ENCODE measurements at regions not wholly inside any gene's neighbourhood (a gene's known extent, or its start where the extent isn't known, plus 50 kb on each side); places are given as distances from the start of the nearest gene placed in this dataset.
A peak's percentile ranks its signal among the peaks of the same experiment; 100 is the strongest.

DNA sequence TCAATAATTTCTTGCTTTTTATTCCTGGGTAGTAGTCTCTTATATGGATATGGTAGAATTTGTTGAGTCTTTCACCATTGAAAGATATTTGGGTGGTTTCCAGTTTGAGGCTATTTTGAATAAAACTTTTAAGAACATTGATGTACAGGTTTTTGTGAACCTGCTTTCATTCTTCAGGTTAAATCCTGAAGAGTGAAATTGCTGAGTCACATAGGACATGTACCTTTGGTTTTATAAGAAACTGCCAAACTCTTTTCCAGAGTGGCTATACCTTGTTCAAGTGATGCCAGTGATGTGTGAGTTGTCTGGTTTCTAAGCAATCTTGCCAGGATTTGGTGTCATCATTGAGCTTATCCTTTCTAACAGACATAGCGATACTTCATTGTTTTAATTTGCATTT lies 184.6 kb upstream of the PZP start:
- DNase-seq (no peak), ATAC-seq (no peak)
- Mint-ChIP-seq H3K4me1 (peaks cover 4% of the 10 kb centered on the region), H3K27me3 (peaks cover 12% of the 10 kb centered on the region), H3K36me3 (ENCODE audit: low read depth) (peaks cover 5% of the 10 kb centered on the region), H3K4me3 (no peak overlapping the region), H3K27ac (no peak overlapping the region)
- no peaks in the 10 kb centered on the region for H3K9me3 ChIP-seq (ENCODE audit: control insufficient read depth, low read length, poor library complexity, severe bottlenecking)

DNA sequence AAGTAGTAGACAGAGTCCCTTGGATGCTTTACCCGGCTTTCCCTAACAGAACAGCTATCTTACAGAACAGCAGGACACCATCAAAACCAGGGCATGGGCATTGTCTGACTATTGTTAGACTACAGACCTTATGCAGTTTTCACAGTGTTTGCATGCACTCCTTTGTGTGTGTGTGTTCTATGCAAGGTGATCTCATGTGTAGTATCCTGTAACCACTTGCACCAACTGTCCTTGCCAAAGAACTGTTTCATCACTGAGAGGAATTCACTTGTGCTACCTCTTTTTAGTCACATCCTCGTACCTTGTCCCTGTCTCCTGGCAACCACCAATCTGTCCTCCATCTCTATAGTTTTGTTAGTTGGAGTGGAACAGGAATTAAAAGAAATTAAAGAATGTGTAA lies 183.6 kb upstream of the PZP start:
- H3K4me1 Mint-ChIP-seq, result peaks cover 11% of the 10 kb centered on the region
- no peak overlapping the region for H3K27ac Mint-ChIP-seq

DNA sequence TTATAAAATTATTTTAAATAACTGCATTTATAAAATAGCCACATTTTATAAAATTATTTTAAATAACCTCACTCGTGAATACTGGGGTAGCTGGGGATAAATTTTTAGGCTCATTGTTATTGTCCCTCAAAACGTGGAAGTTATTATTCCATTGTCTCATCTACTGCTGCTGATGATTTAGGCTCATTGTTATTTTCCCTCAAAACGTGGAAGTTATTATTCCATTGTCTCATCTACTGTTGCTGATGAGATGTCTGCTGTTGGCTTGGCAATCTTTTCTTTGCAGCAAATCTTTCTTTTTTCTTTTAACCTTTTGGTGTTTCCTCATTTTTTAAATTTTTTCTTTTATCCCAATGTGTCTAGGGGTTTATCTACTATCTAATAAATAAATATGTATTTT lies 182.6 kb upstream of the PZP start:
- no peak for ATAC-seq
- no peak for DNase-seq
- H3K27ac Mint-ChIP-seq, result no peak overlapping the region
- peaks cover 3% of the 10 kb centered on the region for H3K36me3 Mint-ChIP-seq (ENCODE audit: low read depth)
- peaks cover 12% of the 10 kb centered on the region for H3K27me3 Mint-ChIP-seq
- H3K4me3 Mint-ChIP-seq, result no peak overlapping the region
- no peaks in the 10 kb centered on the region for H3K9me3 ChIP-seq (ENCODE audit: control insufficient read depth, low read length, poor library complexity, severe bottlenecking)
- H3K4me1 Mint-ChIP-seq, result peaks cover 11% of the 10 kb centered on the region

More for the DNA sequence above, 183.6 kb upstream of the PZP start:
- peaks cover 12% of the 10 kb centered on the region for H3K27me3 Mint-ChIP-seq
- ATAC-seq (no peak), DNase-seq (no peak)
- H3K36me3 Mint-ChIP-seq (ENCODE audit: low read depth), result peaks cover 5% of the 10 kb centered on the region
- no peaks in the 10 kb centered on the region for H3K9me3 ChIP-seq (ENCODE audit: control insufficient read depth, low read length, poor library complexity, severe bottlenecking)
- H3K4me3 Mint-ChIP-seq, result no peak overlapping the region

DNA sequence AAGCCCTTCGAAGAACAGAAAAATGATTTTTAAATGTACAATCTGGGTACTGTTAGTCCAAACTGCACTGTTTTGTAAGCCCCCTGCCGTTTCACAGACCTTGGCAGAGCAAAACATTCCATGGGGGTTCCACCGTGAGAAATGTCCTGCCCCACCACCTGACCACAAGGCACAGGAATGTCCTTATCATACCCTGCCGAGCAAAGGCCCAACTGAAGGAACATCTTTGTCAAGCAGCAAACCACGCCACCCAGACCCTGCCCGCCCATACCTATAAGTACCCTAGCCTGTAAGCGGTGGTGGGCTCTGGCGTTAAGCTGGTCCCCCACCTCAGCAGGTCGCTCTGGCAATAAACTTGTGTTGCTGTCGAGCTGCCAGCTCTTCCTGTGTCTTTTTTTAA lies 181.6 kb upstream of the PZP start:
- H3K9me3 ChIP-seq (ENCODE audit: control insufficient read depth, low read length, poor library complexity, severe bottlenecking), result no peaks in the 10 kb centered on the region
- Mint-ChIP-seq H3K36me3 (ENCODE audit: low read depth) (peaks cover 3% of the 10 kb centered on the region), H3K27me3 (peaks cover 12% of the 10 kb centered on the region), H3K27ac (no peak overlapping the region), H3K4me1 (peaks cover 11% of the 10 kb centered on the region), H3K4me3 (no peak overlapping the region)
- DNase-seq (no peak), ATAC-seq (no peak)

DNA sequence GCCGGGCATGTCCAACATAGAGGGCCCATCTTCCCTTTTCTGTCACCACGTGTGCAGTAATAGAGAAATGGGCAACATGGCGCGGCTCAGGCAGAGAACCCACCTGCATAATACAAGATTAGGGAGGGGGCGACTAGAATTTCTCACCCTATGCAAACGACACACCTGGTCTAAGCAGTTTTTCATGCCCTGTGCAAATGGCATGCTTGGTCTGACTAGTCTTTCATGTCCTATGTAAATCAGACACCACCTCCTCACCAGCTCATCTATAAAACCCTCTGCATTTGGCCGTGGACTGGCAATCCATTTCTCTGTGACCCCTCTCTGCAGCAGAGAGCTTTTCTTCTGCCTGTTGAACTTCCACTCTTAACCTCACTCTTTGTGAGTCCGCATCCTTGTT lies 180.2 kb upstream of the PZP start:
- DNase-seq (no peak), ATAC-seq (no peak)
- Mint-ChIP-seq H3K27me3 (peaks cover 12% of the 10 kb centered on the region), H3K27ac (no peak overlapping the region), H3K36me3 (ENCODE audit: low read depth) (peaks cover 3% of the 10 kb centered on the region), H3K4me3 (no peak overlapping the region), H3K4me1 (peaks cover 11% of the 10 kb centered on the region)
- no peaks in the 10 kb centered on the region for H3K9me3 ChIP-seq (ENCODE audit: control insufficient read depth, low read length, poor library complexity, severe bottlenecking)

DNA sequence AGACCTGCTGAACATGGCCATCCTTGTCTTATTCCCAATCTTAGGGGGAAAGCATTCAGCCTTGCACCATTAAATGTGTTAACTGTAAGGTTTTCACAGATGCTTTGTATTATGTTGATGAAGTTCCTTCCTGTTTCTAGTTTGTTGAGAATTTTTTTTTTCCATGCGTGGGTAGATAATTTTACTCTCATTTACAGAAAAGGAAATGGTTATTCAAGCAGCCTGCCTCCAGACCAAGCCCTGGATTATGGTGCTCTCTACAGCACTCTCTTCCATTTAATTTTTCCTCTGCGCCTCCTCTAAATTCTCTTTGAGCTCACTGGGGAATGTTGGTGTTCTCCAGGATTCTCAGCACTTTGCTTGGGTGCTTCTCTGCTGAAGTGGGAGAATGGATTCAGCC lies 179.3 kb upstream of the PZP start:
- Mint-ChIP-seq H3K4me3 (no peak overlapping the region), H3K36me3 (ENCODE audit: low read depth) (peaks cover 3% of the 10 kb centered on the region), H3K4me1 (peaks cover 14% of the 10 kb centered on the region), H3K27me3 (peaks cover 10% of the 10 kb centered on the region), H3K27ac (peak overlapping the region; percentile 60)
- ATAC-seq, result no peak
- no peak for DNase-seq
- H3K9me3 ChIP-seq (ENCODE audit: control insufficient read depth, low read length, poor library complexity, severe bottlenecking), result no peaks in the 10 kb centered on the region

DNA sequence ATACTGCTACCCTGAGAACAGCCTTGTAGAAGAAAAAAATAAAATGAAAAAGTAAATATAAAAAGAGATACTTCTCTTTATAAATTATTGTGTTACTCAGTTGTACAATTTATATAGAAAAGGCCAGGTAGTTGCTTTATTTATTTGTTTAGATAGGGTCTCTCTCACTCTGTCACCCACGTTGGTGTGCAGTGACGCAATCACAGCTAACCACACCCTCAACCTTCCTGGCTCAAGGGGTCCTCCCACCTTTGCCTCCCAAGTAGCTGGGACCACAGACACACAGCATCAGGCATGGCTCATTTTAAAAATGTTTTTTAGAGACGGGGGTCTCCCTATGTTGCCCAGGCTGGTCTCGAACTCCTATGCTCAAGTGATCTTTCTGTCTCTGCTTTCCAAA lies 175.4 kb upstream of the PZP start:
- ATAC-seq, result no peak
- no peaks in the 10 kb centered on the region for H3K9me3 ChIP-seq (ENCODE audit: control insufficient read depth, low read length, poor library complexity, severe bottlenecking)
- H3K4me3 Mint-ChIP-seq, result no peak overlapping the region
- H3K36me3 Mint-ChIP-seq (ENCODE audit: low read depth), result peaks cover under 1% of the 10 kb centered on the region
- H3K27me3 Mint-ChIP-seq, result peaks cover 3% of the 10 kb centered on the region
- peaks cover 11% of the 10 kb centered on the region for H3K4me1 Mint-ChIP-seq
- no peak for DNase-seq
- no peak overlapping the region for H3K27ac Mint-ChIP-seq

DNA sequence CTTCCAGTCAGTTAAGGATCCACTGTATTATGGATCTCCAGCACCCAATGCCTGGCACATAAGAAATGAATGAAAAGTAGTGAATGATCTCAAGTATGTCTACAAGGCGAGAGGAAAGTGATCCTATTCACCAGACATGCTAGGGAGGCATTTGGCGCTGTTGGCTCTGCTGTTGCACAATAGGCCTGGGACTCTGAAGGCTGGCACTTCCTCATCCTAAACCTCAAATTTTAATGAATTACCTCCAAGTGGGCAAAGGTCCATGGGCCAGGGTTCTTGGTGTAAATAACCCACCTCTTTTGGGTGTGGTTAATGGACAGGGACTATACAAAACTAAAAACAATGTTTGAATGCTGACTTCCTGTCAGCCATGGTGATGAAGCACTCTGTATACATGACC lies 173.4 kb upstream of the PZP start:
- ATAC-seq (no peak), DNase-seq (no peak)
- no peak overlapping the region for H3K4me3 Mint-ChIP-seq
- H3K27ac Mint-ChIP-seq, result no peak overlapping the region
- H3K9me3 ChIP-seq (ENCODE audit: control insufficient read depth, low read length, poor library complexity, severe bottlenecking), result no peaks in the 10 kb centered on the region
- peaks cover 2% of the 10 kb centered on the region for H3K4me1 Mint-ChIP-seq
- no peaks in the 10 kb centered on the region for H3K36me3 Mint-ChIP-seq (ENCODE audit: low read depth)
- H3K27me3 Mint-ChIP-seq, result peaks cover 11% of the 10 kb centered on the region

DNA sequence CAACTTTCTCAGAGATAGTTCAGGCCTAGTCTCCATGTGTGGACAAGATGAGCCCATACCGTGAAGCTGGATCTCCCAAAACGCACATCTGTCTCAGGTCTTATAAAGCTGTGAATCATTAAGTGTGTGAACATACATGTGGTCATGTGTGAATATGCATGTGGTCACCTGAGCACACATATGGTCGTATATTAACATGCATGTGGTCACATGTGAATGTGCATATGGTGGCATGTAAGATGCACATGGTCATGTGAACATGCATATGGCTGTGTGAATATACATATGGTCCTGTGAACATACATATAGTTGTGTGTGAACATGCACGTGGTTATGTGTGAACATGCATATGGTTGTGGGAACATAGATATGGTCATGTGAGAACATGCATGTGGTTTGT lies 172.5 kb upstream of the PZP start:
- H3K9me3 ChIP-seq (ENCODE audit: control insufficient read depth, low read length, poor library complexity, severe bottlenecking), result no peaks in the 10 kb centered on the region
- H3K27me3 Mint-ChIP-seq, result peaks cover 18% of the 10 kb centered on the region
- ATAC-seq (no peak), DNase-seq (no peak)
- no peaks in the 10 kb centered on the region for H3K36me3 Mint-ChIP-seq (ENCODE audit: low read depth)
- peaks cover 2% of the 10 kb centered on the region for H3K4me1 Mint-ChIP-seq
- H3K4me3 Mint-ChIP-seq, result no peak overlapping the region
- H3K27ac Mint-ChIP-seq, result no peak overlapping the region

DNA sequence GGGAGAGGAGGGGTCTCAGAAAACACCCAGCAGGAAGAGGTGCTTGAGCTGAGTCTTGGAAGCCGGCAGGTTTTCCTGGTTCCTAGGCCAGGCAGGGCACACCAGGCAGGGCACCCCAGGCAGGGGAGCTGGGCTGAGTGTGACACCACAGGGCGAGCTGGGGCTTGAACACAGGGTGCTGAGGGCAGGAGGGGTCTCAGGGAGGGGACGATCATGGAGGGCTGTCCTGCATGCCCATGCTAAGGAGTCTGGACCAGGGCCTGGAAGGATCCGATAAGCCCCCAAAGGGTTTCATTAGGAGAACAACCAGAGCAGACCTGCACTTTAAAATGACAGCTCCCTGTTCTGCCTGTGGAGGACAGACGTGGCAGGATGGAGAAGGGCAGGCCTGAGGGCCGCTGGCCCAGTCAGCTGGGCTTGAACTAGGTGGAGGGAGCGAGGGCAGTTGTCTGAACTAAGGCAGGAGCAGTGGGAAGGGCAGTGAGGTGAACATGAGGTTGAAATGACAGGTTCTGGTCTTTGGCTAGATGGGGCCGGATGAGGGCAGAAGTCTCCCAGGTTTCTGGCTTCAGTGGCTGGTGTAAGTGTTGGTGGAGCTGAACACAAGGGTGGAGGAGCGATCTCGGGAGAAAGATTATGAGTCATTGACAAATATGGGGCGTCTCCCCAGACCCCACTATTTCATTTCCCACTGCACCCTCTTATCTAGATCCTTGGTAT lies 171.0 kb upstream of the PZP start:
- no peaks in the 10 kb centered on the region for H3K9me3 ChIP-seq (ENCODE audit: control insufficient read depth, low read length, poor library complexity, severe bottlenecking)
- no peak for DNase-seq
- H3K4me1 Mint-ChIP-seq, result peaks cover 2% of the 10 kb centered on the region
- no peak overlapping the region for H3K27ac Mint-ChIP-seq
- no peaks in the 10 kb centered on the region for H3K36me3 Mint-ChIP-seq (ENCODE audit: low read depth)
- H3K4me3 Mint-ChIP-seq, result no peak overlapping the region
- ATAC-seq, result no peak
- peaks cover 19% of the 10 kb centered on the region for H3K27me3 Mint-ChIP-seq

DNA sequence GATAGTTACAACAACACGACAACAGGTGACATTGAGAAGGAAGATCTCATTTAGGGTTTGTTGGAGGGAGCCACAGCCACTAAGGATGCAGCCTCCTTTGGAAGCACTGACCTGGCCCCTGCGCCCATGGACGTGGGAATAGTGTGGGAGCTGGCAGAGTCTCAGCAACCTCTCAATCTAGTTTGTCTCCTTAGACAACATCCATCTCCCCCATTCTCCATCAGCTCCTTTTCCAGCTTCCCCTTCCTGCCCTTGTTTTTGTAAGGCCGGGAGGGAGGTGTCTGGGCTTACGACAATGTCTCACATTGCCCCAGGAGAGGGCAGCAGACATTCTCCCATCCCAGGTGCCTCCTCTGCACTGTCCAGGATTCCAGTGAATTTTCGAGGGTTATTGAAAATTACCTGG lies 170.2 kb upstream of the PZP start:
- H3K9me3 ChIP-seq (ENCODE audit: control insufficient read depth, low read length, poor library complexity, severe bottlenecking), result no peaks in the 10 kb centered on the region
- Mint-ChIP-seq H3K4me1 (peaks cover 2% of the 10 kb centered on the region), H3K27me3 (peaks cover 19% of the 10 kb centered on the region), H3K27ac (no peak overlapping the region), H3K36me3 (ENCODE audit: low read depth) (peaks cover 2% of the 10 kb centered on the region), H3K4me3 (no peak overlapping the region)
- no peak for DNase-seq
- no peak for ATAC-seq

DNA sequence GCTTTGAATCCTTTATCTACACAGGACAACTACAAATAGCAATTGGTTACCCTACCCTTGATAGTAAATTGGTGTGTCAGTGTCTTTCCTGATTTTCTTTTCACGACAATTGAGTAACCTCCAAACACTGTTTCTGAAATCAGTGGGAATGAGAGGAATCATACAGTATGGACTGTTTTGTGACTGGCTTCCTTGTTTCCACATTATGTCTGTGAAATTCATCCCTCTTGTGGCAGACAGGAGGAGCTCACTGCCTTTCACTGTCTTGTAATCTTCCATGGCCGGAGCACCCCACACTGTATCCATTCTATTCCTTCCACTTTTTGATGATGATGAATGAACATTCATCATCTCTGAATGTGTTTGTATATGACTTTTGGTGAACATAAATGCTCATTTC lies 164.0 kb upstream of the PZP start:
- DNase-seq, result no peak
- no peak overlapping the region for H3K27ac Mint-ChIP-seq

DNA sequence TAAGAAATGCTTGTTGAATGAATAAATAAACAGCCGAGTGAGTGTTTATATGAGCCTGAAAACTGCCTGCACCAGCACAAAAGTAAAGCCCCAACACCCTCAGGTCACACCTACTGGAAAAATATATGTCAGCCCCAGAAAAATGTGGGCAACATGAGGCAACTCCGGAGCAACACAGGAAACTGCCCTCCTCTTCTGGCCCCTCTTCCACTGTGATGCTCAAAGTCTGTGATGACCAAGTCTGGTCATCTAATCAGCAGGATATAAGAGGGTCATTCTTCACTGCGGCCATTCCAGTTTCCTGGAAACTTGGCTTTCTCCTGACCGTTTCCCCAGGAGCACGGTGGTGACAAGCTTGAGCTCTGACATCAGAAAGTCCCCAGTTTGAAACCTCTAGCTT lies 159.6 kb upstream of the PZP start:
- Mint-ChIP-seq H3K36me3 (ENCODE audit: low read depth) (no peaks in the 10 kb centered on the region), H3K4me3 (no peak overlapping the region), H3K27ac (no peak overlapping the region), H3K4me1 (peaks cover 28% of the 10 kb centered on the region), H3K27me3 (peaks cover 11% of the 10 kb centered on the region)
- ATAC-seq (no peak), DNase-seq (no peak)
- no peaks in the 10 kb centered on the region for H3K9me3 ChIP-seq (ENCODE audit: control insufficient read depth, low read length, poor library complexity, severe bottlenecking)

More for the DNA sequence above, 164.0 kb upstream of the PZP start:
- Mint-ChIP-seq H3K4me1 (no peaks in the 10 kb centered on the region), H3K27me3 (peaks cover 13% of the 10 kb centered on the region), H3K36me3 (ENCODE audit: low read depth) (peaks cover 2% of the 10 kb centered on the region), H3K4me3 (no peak overlapping the region)
- no peak for ATAC-seq
- H3K9me3 ChIP-seq (ENCODE audit: control insufficient read depth, low read length, poor library complexity, severe bottlenecking), result no peaks in the 10 kb centered on the region

DNA sequence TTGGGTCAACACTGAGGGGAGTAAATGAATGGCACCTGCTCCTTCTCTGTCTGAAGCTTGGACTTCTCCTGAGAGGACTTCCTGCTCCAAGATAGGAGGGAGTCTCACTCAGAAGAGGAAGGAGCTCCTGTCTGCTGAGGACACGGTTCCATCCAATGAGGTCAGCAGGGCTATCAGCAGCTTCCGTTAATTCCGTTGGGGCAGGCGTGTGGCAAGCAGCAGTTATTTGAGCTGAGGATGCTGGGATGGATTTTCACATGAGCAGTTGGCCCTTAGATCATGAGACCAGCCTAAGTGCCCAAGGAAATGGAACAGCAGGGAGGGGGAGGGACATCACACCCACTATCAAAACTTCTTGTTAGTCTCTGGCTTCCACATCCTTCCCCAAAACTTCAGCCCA lies 159.0 kb upstream of the PZP start:
- no peaks in the 10 kb centered on the region for H3K36me3 Mint-ChIP-seq (ENCODE audit: low read depth)
- H3K4me3 Mint-ChIP-seq, result no peak overlapping the region
- peaks cover 13% of the 10 kb centered on the region for H3K27me3 Mint-ChIP-seq
- H3K27ac Mint-ChIP-seq, result peak overlapping the region; percentile 6
- peaks cover 28% of the 10 kb centered on the region for H3K4me1 Mint-ChIP-seq
- no peaks in the 10 kb centered on the region for H3K9me3 ChIP-seq (ENCODE audit: control insufficient read depth, low read length, poor library complexity, severe bottlenecking)
- no peak for ATAC-seq
- no peak for DNase-seq
